Breast epithelium (tissue), 3 donors: ENCODE measurements at regions not wholly inside any gene's neighbourhood (a gene's known extent, or its start where the extent isn't known, plus 50 kb on each side); places are given as distances from the start of the nearest gene placed in this dataset.

Source experiments
- CTCF ChIP-seq, 3 donors: fragments of 450-650 bp; IDR thresholded peaks; one replicate each; pipeline ENCODE4 v1.5.1; 2016 to 2017; ENCODE audit warnings: antibody characterized with exemption in 3 of 3, mild to moderate bottlenecking in 3 of 3, moderate library complexity in 3 of 3
- POLR2A ChIP-seq: fragments of 450-650 bp; IDR thresholded peaks from one replicate; pipeline ENCODE4 v1.6.1; 2016; ENCODE audit warnings: antibody characterized with exemption, mild to moderate bottlenecking, moderate library complexity

DNA sequence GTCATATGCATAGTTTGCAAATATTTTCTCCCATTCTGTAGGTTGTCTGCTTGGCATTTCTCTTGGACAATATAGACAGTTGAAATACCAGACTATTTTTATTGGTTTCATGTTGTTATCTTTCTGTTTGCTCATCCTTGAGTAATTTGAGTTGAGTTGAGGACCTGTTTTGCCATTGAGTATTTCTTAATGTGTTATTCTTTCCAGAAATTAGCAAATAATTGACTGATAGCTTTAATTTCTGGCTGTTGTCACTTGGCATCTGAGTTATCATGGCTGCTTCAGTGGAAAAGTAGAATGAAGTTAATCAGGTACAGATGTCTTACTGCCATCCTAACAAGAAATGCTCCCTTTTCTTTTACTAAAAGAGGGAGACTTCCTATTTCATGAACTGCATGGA, 264.8 kb upstream of the DUSP10 start:
- no peak for TF ChIP-seq CTCF (IDR thresholded peaks at IDR 0.05)
- TF ChIP-seq POLR2A: no peak
